ENCODE measurements at regions not wholly inside any gene's neighbourhood (a gene's known extent, or its start where the extent isn't known, plus 50 kb on each side); places are given as distances from the start of the nearest gene placed in this dataset.

DNA sequence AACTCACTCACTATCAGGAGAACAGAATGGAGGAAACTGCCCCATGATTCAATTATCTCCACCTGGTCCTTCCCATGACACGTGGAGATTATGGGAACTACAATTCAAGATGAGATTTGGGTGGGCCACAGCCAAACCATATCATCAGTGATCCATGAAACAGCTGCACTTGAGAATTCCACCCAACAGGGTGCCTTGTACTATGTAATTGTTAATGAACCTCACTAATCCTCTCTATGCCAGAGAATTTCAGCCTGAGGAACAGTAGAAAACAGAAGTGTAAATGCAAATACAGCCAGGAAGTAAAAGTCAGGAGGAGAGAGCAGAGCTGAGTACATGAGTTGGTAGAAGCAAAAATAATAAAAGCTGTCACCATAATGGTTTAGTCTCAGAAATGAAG, 261.4 kb downstream of the EPHA4 start:
- no peak for DNase-seq

- no peak for DNase-seq
Observed at GRCh38 chr2:221312634-221313033, 259.5 kb downstream of the EPHA4 start.

DNA sequence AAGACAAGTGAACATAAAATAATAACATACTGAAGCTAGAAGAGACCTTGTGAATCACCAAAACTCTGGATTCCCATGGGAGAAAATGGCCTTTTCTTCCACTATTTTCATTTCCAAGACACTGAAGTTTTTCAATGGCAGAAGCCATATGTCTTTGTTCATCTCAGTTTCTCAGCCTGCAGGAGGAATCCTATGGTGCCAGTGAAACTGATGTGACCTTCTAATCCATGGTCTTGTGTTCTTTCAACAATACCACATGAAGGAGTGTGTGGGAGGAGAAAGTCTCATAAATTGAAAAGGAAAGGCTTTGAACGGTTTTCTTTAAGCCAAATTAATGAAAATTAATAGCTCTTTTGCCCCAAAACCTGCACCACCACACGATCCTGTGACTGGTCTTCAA, 257.3 kb downstream of the EPHA4 start:
- DNase-seq: no peak

GRCh38 chr2:221318376-221319130, 253.6 kb downstream of the EPHA4 start:
- no peak for DNase-seq

DNA sequence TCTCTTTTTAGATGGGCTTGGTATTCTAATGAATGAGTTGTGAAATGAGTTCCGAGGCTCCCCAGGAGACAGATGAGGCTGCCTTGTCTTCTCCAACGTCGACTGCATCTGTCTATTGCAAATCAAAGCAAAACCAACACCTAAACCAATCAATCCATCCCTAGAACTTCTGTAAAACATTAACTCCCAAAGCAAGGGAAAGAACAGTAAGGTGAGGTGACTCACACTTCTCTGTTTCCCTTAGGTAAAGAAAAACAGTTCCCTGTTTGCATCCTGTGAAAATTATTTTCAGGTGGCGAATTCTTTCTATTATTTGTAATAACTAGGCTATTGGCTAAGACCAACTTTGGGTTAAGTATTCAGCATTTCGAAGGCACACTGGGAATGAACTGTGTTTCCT, 249.4 kb downstream of the EPHA4 start:
- no peak for DNase-seq

DNA sequence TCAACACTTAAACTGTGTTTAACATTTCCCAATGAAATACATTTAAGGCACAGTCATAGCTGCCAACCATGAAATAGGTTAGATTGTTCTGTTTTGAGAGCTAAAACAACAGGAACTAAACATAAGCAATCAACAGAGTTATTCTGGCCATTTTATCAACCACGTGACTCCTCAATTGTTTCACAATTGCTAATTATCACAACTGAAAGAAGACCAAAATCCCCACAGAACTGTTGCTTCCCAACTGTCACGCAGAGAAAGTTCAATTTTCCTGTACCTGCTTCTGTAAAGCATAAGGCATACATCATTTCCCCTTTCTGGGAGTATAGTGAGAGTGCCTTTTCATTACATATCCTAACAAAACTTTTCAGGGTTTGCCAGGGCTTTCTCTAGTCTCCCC, 248.6 kb downstream of the EPHA4 start:
- DNase-seq: no peak

DNA sequence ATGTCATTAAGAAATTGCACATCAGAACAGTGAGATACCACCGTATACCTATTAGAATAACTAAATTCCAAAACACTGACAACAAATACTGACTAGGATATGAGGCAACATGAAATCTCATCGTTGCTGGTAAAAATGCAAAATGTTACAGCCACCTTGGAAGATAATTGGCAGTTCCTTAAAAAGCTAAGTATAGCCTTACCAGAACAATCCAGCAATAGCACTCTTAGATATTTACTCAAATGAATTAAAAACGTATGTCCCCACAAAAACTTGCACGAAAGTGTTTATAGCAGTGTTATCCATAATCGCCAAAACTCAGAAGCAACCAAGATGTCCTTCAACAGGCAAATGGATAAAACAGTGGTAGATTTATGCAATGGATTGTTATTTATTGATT, 241.7 kb downstream of the EPHA4 start:
- DNase-seq: no peak

- DNase-seq: no peak
Observed at GRCh38 chr2:221334481-221335218, 237.5 kb downstream of the EPHA4 start.

GRCh38 chr2:221335219-221335752, 236.8 kb downstream of the EPHA4 start:
- DNase-seq: no peak

DNA sequence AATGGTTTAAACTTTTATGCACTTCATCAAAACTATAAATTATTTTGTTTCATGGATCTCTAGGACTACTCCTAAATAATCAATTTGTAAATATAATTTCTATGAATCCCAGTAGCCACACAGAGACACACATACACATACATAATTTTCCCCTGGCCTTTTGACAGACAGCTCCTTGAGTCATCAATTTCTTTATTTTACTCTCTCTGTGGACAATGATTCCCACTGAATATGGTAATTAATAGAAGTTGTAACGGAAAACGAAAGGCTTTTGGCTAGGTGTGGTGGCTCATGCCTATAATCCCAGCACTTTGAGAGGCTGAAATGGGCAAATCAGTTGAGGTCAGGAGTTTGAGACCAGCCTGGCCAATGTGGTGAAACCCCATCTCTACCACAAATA, 235.1 kb downstream of the EPHA4 start:
- no peak for DNase-seq

DNA sequence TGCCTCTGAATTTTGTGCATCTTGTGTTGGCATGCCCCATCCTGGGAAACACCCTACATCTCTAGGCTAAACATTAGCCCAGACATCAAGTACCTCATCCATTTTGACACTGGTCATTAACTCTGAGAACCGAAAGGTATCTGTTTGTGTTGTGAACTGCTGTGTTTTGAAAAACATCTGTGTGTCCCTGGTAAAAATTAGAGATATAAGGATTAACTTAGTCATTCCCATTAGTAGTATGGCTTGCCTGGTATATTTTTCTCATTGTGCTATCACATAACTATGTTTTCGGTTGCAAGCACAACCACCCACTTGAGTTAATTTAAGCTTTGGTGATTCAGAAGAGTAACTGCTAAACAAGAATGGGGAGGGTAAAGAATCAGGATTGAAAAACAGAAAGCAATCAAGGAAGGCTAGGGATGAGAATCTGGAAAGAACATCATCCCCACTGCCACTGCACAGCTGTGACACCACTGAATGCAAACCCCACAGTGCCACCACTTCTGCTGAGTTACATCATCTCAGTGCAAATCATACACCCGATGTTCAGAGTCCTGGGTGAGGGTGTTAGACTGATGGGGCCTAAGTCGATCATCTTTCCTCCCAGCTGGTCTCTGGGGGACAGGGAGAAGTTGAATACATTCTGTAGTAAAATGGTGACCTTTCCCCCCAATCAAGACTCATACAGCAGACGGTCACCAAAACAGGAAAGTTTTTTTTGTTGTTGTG, 234.0 kb downstream of the EPHA4 start:
- no peak for DNase-seq

GRCh38 chr2:221342388-221342787, 229.7 kb downstream of the EPHA4 start:
- no peak for DNase-seq

- no peak for DNase-seq
Observed at GRCh38 chr2:221343524-221343923, 228.6 kb downstream of the EPHA4 start.

- DNase-seq: no peak
Observed at GRCh38 chr2:221345516-221345915, 226.6 kb downstream of the EPHA4 start.

DNA sequence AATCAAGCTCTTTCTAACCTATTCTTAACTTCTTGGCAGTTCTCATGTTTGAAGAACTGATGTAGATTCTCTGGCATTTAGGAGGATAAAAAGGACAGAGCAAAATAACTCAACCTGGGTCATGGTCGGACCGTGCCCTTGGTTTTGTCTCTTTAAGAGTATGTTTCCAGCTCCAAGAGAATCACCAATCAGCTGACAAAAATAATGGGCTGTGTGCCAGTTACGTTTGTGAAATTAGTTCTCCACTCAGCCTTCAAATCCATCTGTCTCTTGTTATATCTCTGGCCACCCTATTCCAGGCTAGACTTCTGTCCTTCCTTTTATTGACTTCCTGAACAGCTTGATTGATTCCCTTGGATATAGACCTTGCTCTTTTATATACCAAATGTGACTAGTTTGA, 225.7 kb downstream of the EPHA4 start:
- DNase-seq: no peak

GRCh38 chr2:221347471-221347870, 224.6 kb downstream of the EPHA4 start:
- no peak for DNase-seq

- no peak for DNase-seq
Observed at GRCh38 chr2:221350616-221351015, 221.5 kb downstream of the EPHA4 start.

DNA sequence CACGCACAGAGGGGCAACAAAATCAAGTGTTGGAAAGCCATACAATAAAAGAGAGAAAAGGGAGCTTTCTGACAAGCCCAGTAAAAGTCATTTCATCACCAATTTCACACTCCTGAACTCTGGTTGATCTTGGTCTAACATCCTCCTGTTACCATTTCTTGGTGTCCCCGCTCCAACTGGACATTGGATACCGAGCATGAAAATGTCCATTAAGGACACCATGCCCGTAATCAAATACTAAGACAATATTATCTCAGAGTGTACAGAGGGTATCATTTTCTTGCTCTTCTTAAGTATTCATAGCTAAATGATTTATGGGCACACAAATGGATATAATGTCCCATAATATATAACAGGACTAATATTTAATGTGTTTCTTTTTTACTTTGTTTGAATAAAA, 218.9 kb downstream of the EPHA4 start:
- no peak for DNase-seq

DNA sequence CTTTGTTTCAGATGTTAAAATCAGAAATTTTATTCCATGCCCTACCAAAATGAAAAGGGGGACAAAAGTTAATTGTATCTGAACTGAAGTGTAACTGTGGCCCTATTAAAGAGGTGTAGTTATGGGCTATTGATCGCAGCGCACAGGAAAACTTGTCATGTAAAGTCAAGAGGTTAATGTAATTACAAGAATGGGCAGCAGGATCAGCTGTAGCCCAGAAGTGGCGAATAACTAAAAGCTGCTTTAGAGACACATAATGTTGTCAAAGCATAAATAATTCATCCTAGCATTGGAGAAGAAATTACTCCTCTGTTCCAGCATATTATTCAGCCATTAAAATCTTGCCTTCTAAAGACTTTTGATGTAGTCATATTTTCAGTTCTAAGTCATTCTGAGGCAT, 211.8 kb downstream of the EPHA4 start:
- DNase-seq: no peak

GRCh38 chr2:221360742-221361141, 211.4 kb downstream of the EPHA4 start:
- no peak for DNase-seq

DNA sequence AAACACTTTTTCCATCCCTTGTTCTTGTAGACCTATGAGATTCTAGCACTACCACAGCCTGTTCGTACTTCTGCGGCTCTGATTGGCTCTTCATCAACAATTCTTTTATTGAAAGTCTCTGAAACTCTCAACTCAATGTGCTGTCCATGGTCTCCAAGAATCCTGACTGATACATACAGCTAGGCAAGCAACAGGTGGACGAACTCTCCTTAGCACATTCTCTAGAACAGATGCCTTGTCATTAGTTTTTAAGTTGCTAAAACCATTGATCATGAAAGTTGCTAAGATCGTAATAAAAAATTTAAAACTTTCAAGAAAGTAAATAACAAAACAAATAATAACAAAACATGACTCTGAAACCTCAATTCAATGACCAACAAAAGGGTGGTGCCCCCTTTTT, 210.5 kb downstream of the EPHA4 start:
- no peak for DNase-seq

DNA sequence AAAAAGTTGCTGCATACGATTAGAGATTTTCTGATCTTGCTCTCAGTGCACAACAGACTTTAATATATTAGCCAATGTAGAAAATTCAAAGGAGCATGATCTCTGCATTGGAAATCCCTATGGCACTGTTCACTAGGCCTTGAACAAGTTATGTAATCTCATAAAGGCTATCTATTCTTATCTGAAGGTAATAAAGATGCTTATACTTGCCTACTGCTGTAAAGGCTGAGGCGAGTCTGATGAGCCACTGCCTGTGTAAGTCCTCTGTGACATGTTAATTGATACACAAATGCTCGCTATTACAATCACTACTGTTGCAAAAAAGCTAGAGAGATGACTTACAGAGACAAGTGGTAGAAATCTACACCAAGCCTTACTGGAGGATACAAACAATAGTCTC, 207.4 kb downstream of the EPHA4 start:
- no peak for DNase-seq
